ENCODE measurements at regions not wholly inside any gene's neighbourhood (a gene's known extent, or its start where the extent isn't known, plus 50 kb on each side); places are given as distances from the start of the nearest gene placed in this dataset.

- TF ChIP-seq CTCF (IDR thresholded peaks at IDR 0.05): no peak
- TF ChIP-seq EP300 (IDR thresholded peaks at IDR 0.05): no peak
These were observed 842.4 kb downstream of the TDRD15 start for GRCh38 chr2:21966139-21966538.

Data from ovary (tissue), 3 donors.